Breast epithelium (tissue), 3 donors: ENCODE measurements at regions not wholly inside any gene's neighbourhood (a gene's known extent, or its start where the extent isn't known, plus 50 kb on each side); places are given as distances from the start of the nearest gene placed in this dataset.

Experiments
- POLR2A ChIP-seq: fragments of 450-650 bp; IDR thresholded peaks from one replicate; pipeline ENCODE4 v1.6.1; 2016; ENCODE audit warnings: antibody characterized with exemption, mild to moderate bottlenecking, moderate library complexity
- TF ChIP-seq, protein P1 (sequence below), 3 donors: fragments of 450-650 bp; IDR thresholded peaks; one replicate each; pipeline ENCODE4 v1.5.1; 2016 to 2017; ENCODE audit warnings: antibody characterized with exemption in 3 of 3, mild to moderate bottlenecking in 3 of 3, moderate library complexity in 3 of 3

GRCh38 chr6:169117663-169118062, 136.0 kb downstream of the THBS2 start:
- TF ChIP-seq, protein P1, sequence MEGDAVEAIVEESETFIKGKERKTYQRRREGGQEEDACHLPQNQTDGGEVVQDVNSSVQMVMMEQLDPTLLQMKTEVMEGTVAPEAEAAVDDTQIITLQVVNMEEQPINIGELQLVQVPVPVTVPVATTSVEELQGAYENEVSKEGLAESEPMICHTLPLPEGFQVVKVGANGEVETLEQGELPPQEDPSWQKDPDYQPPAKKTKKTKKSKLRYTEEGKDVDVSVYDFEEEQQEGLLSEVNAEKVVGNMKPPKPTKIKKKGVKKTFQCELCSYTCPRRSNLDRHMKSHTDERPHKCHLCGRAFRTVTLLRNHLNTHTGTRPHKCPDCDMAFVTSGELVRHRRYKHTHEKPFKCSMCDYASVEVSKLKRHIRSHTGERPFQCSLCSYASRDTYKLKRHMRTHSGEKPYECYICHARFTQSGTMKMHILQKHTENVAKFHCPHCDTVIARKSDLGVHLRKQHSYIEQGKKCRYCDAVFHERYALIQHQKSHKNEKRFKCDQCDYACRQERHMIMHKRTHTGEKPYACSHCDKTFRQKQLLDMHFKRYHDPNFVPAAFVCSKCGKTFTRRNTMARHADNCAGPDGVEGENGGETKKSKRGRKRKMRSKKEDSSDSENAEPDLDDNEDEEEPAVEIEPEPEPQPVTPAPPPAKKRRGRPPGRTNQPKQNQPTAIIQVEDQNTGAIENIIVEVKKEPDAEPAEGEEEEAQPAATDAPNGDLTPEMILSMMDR (IDR thresholded peaks at IDR 0.05) = no peak
- TF ChIP-seq POLR2A = no peak
